GM23338 (cell line): ENCODE measurements at regions not wholly inside any gene's neighbourhood (a gene's known extent, or its start where the extent isn't known, plus 50 kb on each side); places are given as distances from the start of the nearest gene placed in this dataset.
A peak's percentile ranks its signal among the peaks of the same experiment; 100 is the strongest.

Experiments
- ATAC-seq: fragments of 200-7000 bp; cut with Tn5 transposase; 3 replicates; pipeline ENCODE4 v1.9.1; 2020
- DNase-seq: peaks from one replicate; pipeline ENCODE4 v3.0.0-alpha.2; 2015; ENCODE audit warnings: low spot score
- H2AFZ ChIP-seq: fragments of 200-600 bp; sonication (generic); 2 replicates; pipeline ENCODE4 v1.8.0; 2016; ENCODE audit warnings: antibody characterized with exemption, mild to moderate bottlenecking, moderate library complexity
- H3F3A ChIP-seq: fragments of 200-600 bp; sonication (generic); replicated peaks from 2 replicates; pipeline ENCODE4 v1.8.0; 2017; ENCODE audit warnings: antibody characterized with exemption, mixed run types, low read depth
- H3K27ac ChIP-seq: fragments of 200-600 bp; sonication (generic); 2 replicates; pipeline ENCODE4 v1.6.1; 2016; ENCODE audit warnings: low read depth
- H3K27me3 ChIP-seq: fragments of 200-600 bp; sonication (generic); 2 replicates; pipeline ENCODE4 v1.8.0; 2016; ENCODE audit warnings: mild to moderate bottlenecking, mixed run types, moderate library complexity; ENCODE audit not compliant: insufficient read depth
- H3K36me3 ChIP-seq: fragments of 200-600 bp; sonication (generic); 2 replicates; pipeline ENCODE4 v1.8.0; 2016; ENCODE audit warnings: mild to moderate bottlenecking; ENCODE audit not compliant: insufficient read depth
- H3K4me1 ChIP-seq: fragments of 200-600 bp; sonication (generic); 2 replicates; pipeline ENCODE4 v1.8.0; 2016; ENCODE audit warnings: mild to moderate bottlenecking, moderate library complexity; ENCODE audit not compliant: insufficient read depth
- H3K4me2 ChIP-seq: fragments of 200-600 bp; sonication (generic); 2 replicates; pipeline ENCODE4 v1.7.1; 2017; ENCODE audit warnings: mixed run types
- H3K4me3 ChIP-seq: fragments of 200-600 bp; sonication (generic); 2 replicates; pipeline ENCODE4 v1.6.1; 2016; ENCODE audit warnings: mixed run types
- H3K79me2 ChIP-seq: fragments of 200-600 bp; sonication (generic); replicated peaks from 2 replicates; pipeline ENCODE4 v1.8.0; 2017; ENCODE audit warnings: mild to moderate bottlenecking; ENCODE audit not compliant: insufficient read depth
- H3K9me2 ChIP-seq: fragments of 200-600 bp; sonication (generic); 2 replicates; pipeline ENCODE4 v1.8.0; 2017; ENCODE audit not compliant: insufficient read depth
- H4K20me1 ChIP-seq: fragments of 200-600 bp; sonication (generic); replicated peaks from 2 replicates; pipeline ENCODE4 v1.8.0; 2017; ENCODE audit warnings: mild to moderate bottlenecking; ENCODE audit not compliant: insufficient read depth
- H3K27ac Mint-ChIP-seq: 2 replicates; pipeline ENCODE4 v1.8.0; 2020; ENCODE audit warnings: inconsistent platforms, mild to moderate bottlenecking, moderate library complexity, mixed read lengths
- H3K27me3 Mint-ChIP-seq: 3 replicates; pipeline ENCODE4 v1.8.0; 2022; ENCODE audit warnings: low read depth, mild to moderate bottlenecking, moderate library complexity, mixed read lengths, inconsistent platforms; ENCODE audit not compliant: insufficient read depth, poor library complexity
- H3K36me3 Mint-ChIP-seq: 3 replicates; pipeline ENCODE4 v1.8.0; 2021; ENCODE audit warnings: low read depth, mild to moderate bottlenecking, inconsistent platforms, moderate library complexity, mixed read lengths
- H3K4me1 Mint-ChIP-seq: 3 replicates; pipeline ENCODE4 v1.8.0; 2020; ENCODE audit warnings: mild to moderate bottlenecking, inconsistent platforms, mixed read lengths
- H3K4me3 Mint-ChIP-seq: 3 replicates; pipeline ENCODE4 v1.8.0; 2021; ENCODE audit warnings: moderate library complexity, mild to moderate bottlenecking, inconsistent platforms, mixed read lengths
- H3K9me3 Mint-ChIP-seq: 3 replicates; pipeline ENCODE4 v1.8.0; 2020; ENCODE audit warnings: moderate library complexity, mild to moderate bottlenecking, inconsistent platforms, mixed read lengths
- CREB1 ChIP-seq: fragments of 250-450 bp; sonication (Bioruptor Pico); IDR thresholded peaks from 2 replicates; pipeline ENCODE4 v1.5.0; 2020; ENCODE audit warnings: low read depth, mild to moderate bottlenecking, moderate library complexity
- CTCF ChIP-seq, 2 experiments: fragments of 200-600 bp in 1 of 2; sonication (generic) in 1 of 2; conservative IDR thresholded peaks; 2 replicates each; pipeline versions ENCODE4 v1.5.1 to v1.6.1; 2016 to 2017; ENCODE audit warnings: antibody characterized with exemption in 2 of 2, low read depth in 2 of 2, mild to moderate bottlenecking in 2 of 2, moderate library complexity in 1 of 2
- ETS1 ChIP-seq: IDR thresholded peaks from 2 replicates; pipeline ENCODE4 v1.6.1; 2016; ENCODE audit warnings: antibody characterized with exemption
- EZH2 ChIP-seq: fragments of 200-600 bp; sonication (generic); IDR thresholded peaks from one replicate; pipeline ENCODE4 v1.8.0; 2017; ENCODE audit warnings: antibody characterized with exemption, mild to moderate bottlenecking, low read depth; ENCODE audit not compliant: unreplicated experiment
- EZH2phosphoT487 ChIP-seq: fragments of 200-600 bp; sonication (generic); IDR thresholded peaks from one replicate; pipeline ENCODE4 v1.8.1; 2018; ENCODE audit warnings: antibody characterized with exemption; ENCODE audit not compliant: unreplicated experiment
- JUNB ChIP-seq: IDR thresholded peaks from one replicate; pipeline ENCODE4 v1.6.1; 2016; ENCODE audit warnings: antibody characterized with exemption; ENCODE audit not compliant: unreplicated experiment
- NANOG ChIP-seq: IDR thresholded peaks from 2 replicates; pipeline ENCODE4 v1.6.1; 2016; ENCODE audit warnings: antibody characterized with exemption, borderline replicate concordance
- POLR2AphosphoS5 ChIP-seq: IDR thresholded peaks from 2 replicates; pipeline ENCODE4 v1.6.1; 2016; ENCODE audit warnings: antibody characterized with exemption, low read depth
- REST ChIP-seq: IDR thresholded peaks from one replicate; pipeline ENCODE4 v1.6.1; 2018; ENCODE audit warnings: antibody characterized with exemption; ENCODE audit not compliant: unreplicated experiment
- STAT1 ChIP-seq: IDR thresholded peaks from one replicate; pipeline ENCODE4 v1.6.1; 2016; ENCODE audit warnings: antibody characterized with exemption; ENCODE audit not compliant: unreplicated experiment
- ZNF114 ChIP-seq: fragments of 250-450 bp; sonication (Bioruptor Pico); IDR thresholded peaks from 2 replicates; pipeline ENCODE4 v1.5.0; 2020; ENCODE audit warnings: mild to moderate bottlenecking, moderate library complexity
- ZNF331 ChIP-seq: fragments of 250-450 bp; sonication (Bioruptor Pico); IDR thresholded peaks from 2 replicates; pipeline ENCODE4 v1.5.0; 2020; ENCODE audit warnings: low read depth, mild to moderate bottlenecking, moderate library complexity
- ZNF462 ChIP-seq: fragments of 250-450 bp; sonication (Bioruptor Pico); IDR thresholded peaks from 2 replicates; pipeline ENCODE4 v1.5.0; 2020; ENCODE audit warnings: mild to moderate bottlenecking, moderate library complexity

- Mint-ChIP-seq H3K27me3 (peaks cover 2% of the 10 kb centered on the region), H3K9me3 (no peaks in the 10 kb centered on the region; the same call in 2 of the 3 replicates), H3K4me1 (peaks cover 15% of the 10 kb centered on the region; the same call in 2 of the 3 replicates), H3K4me3 (no peak overlapping the region), H3K27ac (peak overlapping the region; percentile 45; the same call in 1 of the 2 replicates), H3K36me3 (no peaks in the 10 kb centered on the region)
- H3K4me1 ChIP-seq, result peaks cover 4% of the 10 kb centered on the region; the same call in 1 of the 2 replicates
- peaks cover 3% of the 10 kb centered on the region; the same call in 1 of the 2 replicates for H3K9me2 ChIP-seq
- no peak overlapping the region; the same call in 1 of the 2 replicates for H2AFZ ChIP-seq
- DNase-seq, result no peak
- no peak for ATAC-seq
- no peak for TF ChIP-seq NANOG
- no peak for TF ChIP-seq EZH2phosphoT487
- TF ChIP-seq ZNF114 (CRISPR knock-in tag), result no peak
- no peak for TF ChIP-seq ZNF331
- TF ChIP-seq JUNB, result no peak
- no peak for TF ChIP-seq STAT1
- no peak for TF ChIP-seq POLR2AphosphoS5
- no peak for TF ChIP-seq REST
- no peak for TF ChIP-seq ZNF462 (CRISPR knock-in tag)
- no peak for TF ChIP-seq CTCF (conservative IDR thresholded peaks at IDR 0.05; ENCODE audit: low read depth in 2 of 2)
- no peak for TF ChIP-seq ETS1
- no peak for TF ChIP-seq EZH2
- TF ChIP-seq CREB1 (CRISPR knock-in tag), result no peak
- H3K4me3 ChIP-seq, result no peak overlapping the region
- no peak overlapping the region for H3K27ac ChIP-seq
- no peak overlapping the region for H3K4me2 ChIP-seq
- no peaks in the 10 kb centered on the region for H3K27me3 ChIP-seq
- H3F3A ChIP-seq, result no peaks in the 10 kb centered on the region
- no peaks in the 10 kb centered on the region for H3K36me3 ChIP-seq
- H4K20me1 ChIP-seq, result no peaks in the 10 kb centered on the region
- H3K79me2 ChIP-seq, result no peaks in the 10 kb centered on the region
These were observed 463.8 kb upstream of the ARGLU1 start for GRCh38 chr13:107031716-107032115.
